ENCODE measurements at regions not wholly inside any gene's neighbourhood (a gene's known extent, or its start where the extent isn't known, plus 50 kb on each side); places are given as distances from the start of the nearest gene placed in this dataset.

- H3K79me2 ChIP-seq (replicated peaks; ENCODE audit: insufficient read depth, low read length) = peaks cover 4% of the 10 kb centered on the region
- no peak overlapping the region for H3K27ac ChIP-seq (ENCODE audit: low read length)
- H3K4me2 ChIP-seq (ENCODE audit: low read length) = no peak overlapping the region
- H2AFZ ChIP-seq (ENCODE audit: low read depth, low read length) = no peak overlapping the region
- no peak for TF ChIP-seq MXI1 (conservative IDR thresholded peaks at IDR 0.05; ENCODE audit: poor library complexity, severe bottlenecking)
- no peaks in the 10 kb centered on the region for H3K27me3 ChIP-seq (ENCODE audit: insufficient read depth, low read depth, low read length)
- H4K20me1 ChIP-seq (ENCODE audit: insufficient read depth) = no peaks in the 10 kb centered on the region
- no peak overlapping the region for H3K4me3 ChIP-seq (ENCODE audit: low read length)
- no peaks in the 10 kb centered on the region for H3K9me3 ChIP-seq (ENCODE audit: low read length)
- H3K9ac ChIP-seq (ENCODE audit: low read length) = no peak overlapping the region
- H3F3A ChIP-seq (ENCODE audit: insufficient read depth, low read length, poor library complexity, severe bottlenecking) = no peaks in the 10 kb centered on the region
- H3K36me3 ChIP-seq (ENCODE audit: insufficient read depth, low read length) = peaks cover 7% of the 10 kb centered on the region
- no peaks in the 10 kb centered on the region for H3K9me2 ChIP-seq (ENCODE audit: insufficient read depth, low read length)
Measured at GRCh38 chr17:63268827-63269226, 177.3 kb downstream of the CYB561 start.

GRCh38 chr17:63270610-63271009 lies 175.5 kb downstream of the CYB561 start:
- Histone ChIP-seq H2AFZ (ENCODE audit: low read depth, low read length) (no peak overlapping the region), H3K9ac (ENCODE audit: low read length) (no peak overlapping the region), H3K27me3 (ENCODE audit: insufficient read depth, low read depth, low read length) (no peaks in the 10 kb centered on the region), H4K20me1 (ENCODE audit: insufficient read depth) (no peaks in the 10 kb centered on the region), H3K79me2 (replicated peaks; ENCODE audit: insufficient read depth, low read length) (peaks cover 4% of the 10 kb centered on the region), H3F3A (ENCODE audit: insufficient read depth, low read length, poor library complexity, severe bottlenecking) (no peaks in the 10 kb centered on the region), H3K9me2 (ENCODE audit: insufficient read depth, low read length) (no peaks in the 10 kb centered on the region), H3K9me3 (ENCODE audit: low read length) (no peaks in the 10 kb centered on the region), H3K4me3 (ENCODE audit: low read length) (no peak overlapping the region), H3K36me3 (ENCODE audit: insufficient read depth, low read length) (peaks cover 7% of the 10 kb centered on the region), H3K27ac (ENCODE audit: low read length) (no peak overlapping the region), H3K4me2 (ENCODE audit: low read length) (no peak overlapping the region)
- TF ChIP-seq MXI1 (conservative IDR thresholded peaks at IDR 0.05; ENCODE audit: poor library complexity, severe bottlenecking) (no peak), POLR2AphosphoS5 (IDR thresholded peaks at IDR 0.05) (no peak), CTCF (IDR thresholded peaks at IDR 0.05; ENCODE audit: poor library complexity, severe bottlenecking) (no peak)

GRCh38 chr17:63274146-63274545 lies 172.0 kb downstream of the CYB561 start:
- Histone ChIP-seq H4K20me1 (ENCODE audit: insufficient read depth) (no peaks in the 10 kb centered on the region), H3K9me3 (ENCODE audit: low read length) (no peaks in the 10 kb centered on the region), H3K27ac (ENCODE audit: low read length) (no peak overlapping the region), H3K9me2 (ENCODE audit: insufficient read depth, low read length) (no peaks in the 10 kb centered on the region), H3K27me3 (ENCODE audit: insufficient read depth, low read depth, low read length) (no peaks in the 10 kb centered on the region), H3K4me3 (ENCODE audit: low read length) (no peak overlapping the region), H2AFZ (ENCODE audit: low read depth, low read length) (no peak overlapping the region), H3F3A (ENCODE audit: insufficient read depth, low read length, poor library complexity, severe bottlenecking) (no peaks in the 10 kb centered on the region), H3K79me2 (replicated peaks; ENCODE audit: insufficient read depth, low read length) (peaks cover 4% of the 10 kb centered on the region), H3K9ac (ENCODE audit: low read length) (no peak overlapping the region), H3K36me3 (ENCODE audit: insufficient read depth, low read length) (peaks cover 2% of the 10 kb centered on the region), H3K4me2 (ENCODE audit: low read length) (no peak overlapping the region)
- TF ChIP-seq MXI1 (conservative IDR thresholded peaks at IDR 0.05; ENCODE audit: poor library complexity, severe bottlenecking) (no peak), POLR2AphosphoS5 (IDR thresholded peaks at IDR 0.05) (no peak), TAF1 (IDR thresholded peaks at IDR 0.05; ENCODE audit: low read depth) (no peak), EP300 (conservative IDR thresholded peaks at IDR 0.05; ENCODE audit: poor library complexity, severe bottlenecking) (no peak), EZH2 (IDR thresholded peaks at IDR 0.05; ENCODE audit: borderline replicate concordance, insufficient read depth, low read length, poor library complexity, severe bottlenecking) (no peak), CTCF (IDR thresholded peaks at IDR 0.05; ENCODE audit: poor library complexity, severe bottlenecking) (no peak), SMC3 (conservative IDR thresholded peaks at IDR 0.05; ENCODE audit: poor library complexity) (no peak), RAD21 (conservative IDR thresholded peaks at IDR 0.05) (no peak), REST (IDR thresholded peaks at IDR 0.05; ENCODE audit: borderline replicate concordance) (no peak)
